HCT116 (cell line): ENCODE measurements at regions not wholly inside any gene's neighbourhood (a gene's known extent, or its start where the extent isn't known, plus 50 kb on each side); places are given as distances from the start of the nearest gene placed in this dataset.

Source experiments
- ATAC-seq: fragments of 200-7000 bp; cut with Tn5 transposase; 2 replicates; pipeline ENCODE4 v1.9.1; 2020; ENCODE audit warnings: mild to moderate bottlenecking, moderate library complexity
- BruUV-seq: library from RNA; stranded (reverse); fragments of 400-500 nt; replicated peaks from 2 replicates; lab custom pipeline; 2021; lab: Mats Ljungman, UMichigan
- CTCF ChIA-PET: fragments of 300-600 bp; sonication (Branson Sonifier 250); formaldehyde crosslinking; loops from one replicate; lab custom pipeline; 2021; ENCODE audit warnings: antibody characterized with exemption; lab: Charles Lee
- POLR2A ChIA-PET: fragments of 300-600, 350-600 bp; sonication (Branson Sonifier 250); formaldehyde crosslinking; loops from one replicate; lab custom pipeline; 2021; ENCODE audit warnings: antibody characterized with exemption; lab: Charles Lee
- RAD21 ChIA-PET, 2 experiments: fragments of 300-600 bp; sonication (Branson Sonifier 250); formaldehyde crosslinking; loops; one replicate each; lab custom pipeline; 2023; ENCODE audit warnings: low total read pairs in 2 of 2; ENCODE audit not compliant: uncharacterized antibody in 2 of 2, unreplicated experiment in 2 of 2, low non-redundant PET in 1 of 2; lab: Charles Lee
- DNase-seq: peaks from one replicate; pipeline ENCODE4 v3.0.0-alpha.2; 2010; ENCODE audit warnings: low read depth, low spot score
- H2AFZ ChIP-seq: fragments of 200-600 bp; shearing (Covaris generic), sonication (generic); 2 replicates; pipeline ENCODE4 v1.6.1; 2017; ENCODE audit warnings: low read depth, mixed run types, mixed read lengths, antibody characterized with exemption, low read length; ENCODE audit not compliant: poor library complexity, severe bottlenecking
- H3K27ac ChIP-seq: 2 replicates; pipeline ENCODE4 v1.5.1; 2012; ENCODE audit warnings: low read depth, low read length
- H3K27me3 ChIP-seq: fragments of 200-600 bp; sonication (generic); 2 replicates; pipeline ENCODE4 v1.6.1; 2016; ENCODE audit warnings: mixed run types, low read length, mixed read lengths; ENCODE audit not compliant: insufficient read depth
- H3K36me3 ChIP-seq, 2 experiments: fragments of 200-500 bp in 1 of 2; fragments of 200-600 bp in 1 of 2; sonication (Bioruptor generic) in 1 of 2; sonication (generic) in 1 of 2; 2 replicates each; pipeline versions ENCODE4 v1.5.1 to v1.6.1; 2014 to 2016; ENCODE audit warnings: low read length in 2 of 2, inconsistent platforms in 1 of 2, mixed read lengths in 1 of 2, mixed run types in 1 of 2; ENCODE audit not compliant: insufficient read depth in 2 of 2, control insufficient read depth in 1 of 2
- H3K4me1 ChIP-seq, 2 experiments: fragments of 200-600 bp in 1 of 2; sonication (generic) in 1 of 2; 2 replicates each; pipeline versions ENCODE4 v1.5.1 to v1.6.1; 2012 to 2017; ENCODE audit warnings: low read length in 2 of 2, inconsistent platforms in 1 of 2, mild to moderate bottlenecking in 1 of 2, mixed read lengths in 1 of 2, mixed run types in 1 of 2, moderate library complexity in 1 of 2; ENCODE audit not compliant: insufficient read depth in 2 of 2, control insufficient read depth in 1 of 2
- H3K4me2 ChIP-seq: fragments of 200-600 bp; sonication (generic); 2 replicates; pipeline ENCODE4 v1.6.1; 2017; ENCODE audit warnings: mixed run types, low read length, mixed read lengths
- H3K4me3 ChIP-seq, 2 experiments: fragments of 200-600 bp in 1 of 2; sonication (generic) in 1 of 2; replicated peaks in 1 of 2; 2 replicates each; pipeline ENCODE4 v1.5.1; 2011 to 2016; ENCODE audit warnings: low read length in 2 of 2, control low read depth in 1 of 2, low read depth in 1 of 2, mild to moderate bottlenecking in 1 of 2, mixed read lengths in 1 of 2, mixed run types in 1 of 2
- H3K79me2 ChIP-seq: fragments of 200-600 bp; sonication (generic); 2 replicates; pipeline ENCODE4 v1.6.1; 2017; ENCODE audit warnings: mild to moderate bottlenecking, mixed run types, low read length, moderate library complexity, mixed read lengths; ENCODE audit not compliant: insufficient read depth
- H3K9ac ChIP-seq: fragments of 200-600 bp; sonication (generic); 2 replicates; pipeline ENCODE4 v1.6.1; 2016; ENCODE audit warnings: low read length, mixed read lengths
- H3K9me2 ChIP-seq: fragments of 200-600 bp; sonication (generic), shearing (Covaris generic); 2 replicates; pipeline ENCODE4 v1.6.1; 2017; ENCODE audit warnings: mixed run types, mild to moderate bottlenecking, moderate library complexity; ENCODE audit not compliant: insufficient read depth
- H3K9me3 ChIP-seq, 2 experiments: fragments of 200-500 bp in 1 of 2; fragments of 200-600 bp in 1 of 2; sonication (Bioruptor generic) in 1 of 2; sonication (generic) in 1 of 2; 2 replicates each; pipeline ENCODE4 v1.6.1; 2014 to 2017; ENCODE audit warnings: low read length in 2 of 2, mixed read lengths in 2 of 2, inconsistent platforms in 1 of 2, low read depth in 1 of 2, mild to moderate bottlenecking in 1 of 2, mixed run types in 1 of 2, moderate library complexity in 1 of 2; ENCODE audit not compliant: control insufficient read depth in 1 of 2, insufficient read depth in 1 of 2
- H4K20me1 ChIP-seq: fragments of 200-600 bp; sonication (generic), shearing (Covaris generic); 2 replicates; pipeline ENCODE4 v1.6.1; 2017; ENCODE audit warnings: mixed run types, mild to moderate bottlenecking, moderate library complexity; ENCODE audit not compliant: insufficient read depth
- CBX3 ChIP-seq: IDR thresholded peaks from 2 replicates; pipeline ENCODE4 v1.6.1; 2012; ENCODE audit warnings: low read depth
- CEBPB ChIP-seq: IDR thresholded peaks from 2 replicates; pipeline ENCODE4 v1.6.1; 2012; ENCODE audit warnings: low read depth
- EGR1 ChIP-seq: IDR thresholded peaks from 2 replicates; pipeline ENCODE4 v1.6.1; 2012; ENCODE audit warnings: low read depth
- MAX ChIP-seq: IDR thresholded peaks from 2 replicates; pipeline ENCODE4 v1.6.1; 2012
- POLR2AphosphoS5 ChIP-seq: IDR thresholded peaks from 2 replicates; pipeline ENCODE4 v1.6.1; 2011; ENCODE audit warnings: mild to moderate bottlenecking, low read depth, low read length, moderate library complexity
- SP1 ChIP-seq: IDR thresholded peaks from 2 replicates; pipeline ENCODE4 v1.6.1; 2012; ENCODE audit warnings: low read depth
- SRF ChIP-seq: IDR thresholded peaks from 2 replicates; pipeline ENCODE4 v1.6.1; 2012; ENCODE audit warnings: low read depth
- ZNF274 ChIP-seq: fragments of 200-500 bp; sonication (Bioruptor generic); IDR thresholded peaks from 2 replicates; pipeline ENCODE4 v1.6.1; 2014; ENCODE audit warnings: mild to moderate bottlenecking, low read depth, low read length, inconsistent platforms
- intact Hi-C: fragments of 100-400 bp; cut with micrococcal nuclease; formaldehyde crosslinking; loops from 2 replicates; pipeline ENCODE4 v1.10.0; 2022
- TF ChIP-seq, protein P1 (sequence below): IDR thresholded peaks from 2 replicates; pipeline ENCODE4 v1.6.1; 2012; ENCODE audit warnings: low read depth
- TF ChIP-seq, protein P2 (sequence below), 3 experiments: fragments of 200-600 bp in 1 of 3; sonication (generic) in 1 of 3; IDR thresholded peaks in 2 of 3; conservative IDR thresholded peaks in 1 of 3; 2 replicates each; pipeline ENCODE4 v1.5.1; 2012 to 2017; ENCODE audit warnings: low read depth in 2 of 3, low read length in 2 of 3, antibody characterized with exemption in 1 of 3, borderline replicate concordance in 1 of 3, control low read depth in 1 of 3, mild to moderate bottlenecking in 1 of 3, mixed read lengths in 1 of 3, mixed run types in 1 of 3, moderate library complexity in 1 of 3; ENCODE audit not compliant: insufficient read depth in 1 of 3

DNA sequence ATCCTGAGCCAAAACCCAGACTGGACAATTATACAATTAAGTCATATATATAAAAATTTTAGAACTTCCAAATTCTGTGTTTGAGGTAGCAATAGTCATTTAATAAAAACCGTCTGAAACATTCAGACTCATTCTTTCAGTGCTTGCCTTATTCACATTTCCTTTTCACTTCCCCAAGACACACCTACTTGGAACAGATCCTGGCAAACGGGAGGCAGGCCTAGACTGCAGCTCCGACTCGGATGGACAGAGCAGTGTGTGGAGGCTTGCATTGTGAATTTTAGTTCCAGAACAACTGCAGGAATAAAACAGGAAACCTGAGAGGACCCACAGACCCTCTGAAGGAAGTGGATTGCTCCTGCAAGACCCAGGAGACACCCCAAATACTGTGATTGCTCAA, 341.4 kb downstream of the CNTN3 start:
- no peak overlapping the region for H3K27ac ChIP-seq
- H3K4me1 ChIP-seq: no peaks in the 10 kb centered on the region
- DNase-seq (no peak), ATAC-seq (no peak)
- H2AFZ ChIP-seq: no peak overlapping the region
- H3K27me3 ChIP-seq: no peaks in the 10 kb centered on the region
- ChIA-PET RAD21 (no interaction called here), CTCF (no interaction called here), POLR2A (no interaction called here)
- no peak overlapping the region for H3K4me3 ChIP-seq
- H3K9ac ChIP-seq: no peak overlapping the region
- no TSS peak for BruUV-seq
- peaks cover 0 to 15% of the 10 kb centered on the region in 2 experiments; a peak in 2 of 4 replicates for H3K9me3 ChIP-seq
- H3K4me2 ChIP-seq: no peak overlapping the region
- H4K20me1 ChIP-seq: no peaks in the 10 kb centered on the region
- intact Hi-C loops: no loop called here
- no peak for TF ChIP-seq MAX
- no peak for TF ChIP-seq CEBPB
- no peak for TF ChIP-seq EGR1
- TF ChIP-seq POLR2AphosphoS5: no peak
- no peak for TF ChIP-seq CBX3
- TF ChIP-seq, protein P1, sequence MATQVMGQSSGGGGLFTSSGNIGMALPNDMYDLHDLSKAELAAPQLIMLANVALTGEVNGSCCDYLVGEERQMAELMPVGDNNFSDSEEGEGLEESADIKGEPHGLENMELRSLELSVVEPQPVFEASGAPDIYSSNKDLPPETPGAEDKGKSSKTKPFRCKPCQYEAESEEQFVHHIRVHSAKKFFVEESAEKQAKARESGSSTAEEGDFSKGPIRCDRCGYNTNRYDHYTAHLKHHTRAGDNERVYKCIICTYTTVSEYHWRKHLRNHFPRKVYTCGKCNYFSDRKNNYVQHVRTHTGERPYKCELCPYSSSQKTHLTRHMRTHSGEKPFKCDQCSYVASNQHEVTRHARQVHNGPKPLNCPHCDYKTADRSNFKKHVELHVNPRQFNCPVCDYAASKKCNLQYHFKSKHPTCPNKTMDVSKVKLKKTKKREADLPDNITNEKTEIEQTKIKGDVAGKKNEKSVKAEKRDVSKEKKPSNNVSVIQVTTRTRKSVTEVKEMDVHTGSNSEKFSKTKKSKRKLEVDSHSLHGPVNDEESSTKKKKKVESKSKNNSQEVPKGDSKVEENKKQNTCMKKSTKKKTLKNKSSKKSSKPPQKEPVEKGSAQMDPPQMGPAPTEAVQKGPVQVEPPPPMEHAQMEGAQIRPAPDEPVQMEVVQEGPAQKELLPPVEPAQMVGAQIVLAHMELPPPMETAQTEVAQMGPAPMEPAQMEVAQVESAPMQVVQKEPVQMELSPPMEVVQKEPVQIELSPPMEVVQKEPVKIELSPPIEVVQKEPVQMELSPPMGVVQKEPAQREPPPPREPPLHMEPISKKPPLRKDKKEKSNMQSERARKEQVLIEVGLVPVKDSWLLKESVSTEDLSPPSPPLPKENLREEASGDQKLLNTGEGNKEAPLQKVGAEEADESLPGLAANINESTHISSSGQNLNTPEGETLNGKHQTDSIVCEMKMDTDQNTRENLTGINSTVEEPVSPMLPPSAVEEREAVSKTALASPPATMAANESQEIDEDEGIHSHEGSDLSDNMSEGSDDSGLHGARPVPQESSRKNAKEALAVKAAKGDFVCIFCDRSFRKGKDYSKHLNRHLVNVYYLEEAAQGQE: no peak
- TF ChIP-seq SRF: no peak
- TF ChIP-seq SP1: no peak
- no peak for TF ChIP-seq ZNF274
- TF ChIP-seq, protein P2, sequence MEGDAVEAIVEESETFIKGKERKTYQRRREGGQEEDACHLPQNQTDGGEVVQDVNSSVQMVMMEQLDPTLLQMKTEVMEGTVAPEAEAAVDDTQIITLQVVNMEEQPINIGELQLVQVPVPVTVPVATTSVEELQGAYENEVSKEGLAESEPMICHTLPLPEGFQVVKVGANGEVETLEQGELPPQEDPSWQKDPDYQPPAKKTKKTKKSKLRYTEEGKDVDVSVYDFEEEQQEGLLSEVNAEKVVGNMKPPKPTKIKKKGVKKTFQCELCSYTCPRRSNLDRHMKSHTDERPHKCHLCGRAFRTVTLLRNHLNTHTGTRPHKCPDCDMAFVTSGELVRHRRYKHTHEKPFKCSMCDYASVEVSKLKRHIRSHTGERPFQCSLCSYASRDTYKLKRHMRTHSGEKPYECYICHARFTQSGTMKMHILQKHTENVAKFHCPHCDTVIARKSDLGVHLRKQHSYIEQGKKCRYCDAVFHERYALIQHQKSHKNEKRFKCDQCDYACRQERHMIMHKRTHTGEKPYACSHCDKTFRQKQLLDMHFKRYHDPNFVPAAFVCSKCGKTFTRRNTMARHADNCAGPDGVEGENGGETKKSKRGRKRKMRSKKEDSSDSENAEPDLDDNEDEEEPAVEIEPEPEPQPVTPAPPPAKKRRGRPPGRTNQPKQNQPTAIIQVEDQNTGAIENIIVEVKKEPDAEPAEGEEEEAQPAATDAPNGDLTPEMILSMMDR (IDR thresholded peaks at IDR 0.05 in 2 of 3, conservative IDR thresholded peaks at IDR 0.05 in 1 of 3; ENCODE audit: borderline replicate concordance in 1 of 3, insufficient read depth in 1 of 3, low read depth in 2 of 3, low read length in 2 of 3): no peak
- H3K36me3 ChIP-seq: no peaks in the 10 kb centered on the region
- no peaks in the 10 kb centered on the region for H3K79me2 ChIP-seq
- no peaks in the 10 kb centered on the region for H3K9me2 ChIP-seq
